ENCODE measurements at regions not wholly inside any gene's neighbourhood (a gene's known extent, or its start where the extent isn't known, plus 50 kb on each side); places are given as distances from the start of the nearest gene placed in this dataset.
"Not testable (repeated sequence)": the region's sequence is repeated elsewhere in the genome, so short reads cannot be mapped to it uniquely, and the experiment has no call there.

- no peaks in the 10 kb centered on the region for H3K9me3 ChIP-seq
- no peak for DNase-seq (ENCODE audit: low spot score)
- no peak overlapping the region for H3K27ac ChIP-seq
- no peaks in the 10 kb centered on the region for H3K4me1 ChIP-seq (replicated peaks)
- no peaks in the 10 kb centered on the region for H3K27me3 ChIP-seq (replicated peaks; ENCODE audit: insufficient read depth)
- TF ChIP-seq CTCF (IDR thresholded peaks at IDR 0.05) (no peak), POLR2A (IDR thresholded peaks at IDR 0.05) (no peak), POLR2AphosphoS5 (IDR thresholded peaks at IDR 0.05) (no peak)
- intact Hi-C loops (cut with DNase I), result no loop called here
- H3K36me3 ChIP-seq, result no peaks in the 10 kb centered on the region
- H3K4me3 ChIP-seq, result no peak overlapping the region
- 82% methylated on average over 20 of the region's 20 CpGs for WGBS
Measured at GRCh38 chr6:166848979-166849748, 107.2 kb downstream of the RNASET2 start.

DNA sequence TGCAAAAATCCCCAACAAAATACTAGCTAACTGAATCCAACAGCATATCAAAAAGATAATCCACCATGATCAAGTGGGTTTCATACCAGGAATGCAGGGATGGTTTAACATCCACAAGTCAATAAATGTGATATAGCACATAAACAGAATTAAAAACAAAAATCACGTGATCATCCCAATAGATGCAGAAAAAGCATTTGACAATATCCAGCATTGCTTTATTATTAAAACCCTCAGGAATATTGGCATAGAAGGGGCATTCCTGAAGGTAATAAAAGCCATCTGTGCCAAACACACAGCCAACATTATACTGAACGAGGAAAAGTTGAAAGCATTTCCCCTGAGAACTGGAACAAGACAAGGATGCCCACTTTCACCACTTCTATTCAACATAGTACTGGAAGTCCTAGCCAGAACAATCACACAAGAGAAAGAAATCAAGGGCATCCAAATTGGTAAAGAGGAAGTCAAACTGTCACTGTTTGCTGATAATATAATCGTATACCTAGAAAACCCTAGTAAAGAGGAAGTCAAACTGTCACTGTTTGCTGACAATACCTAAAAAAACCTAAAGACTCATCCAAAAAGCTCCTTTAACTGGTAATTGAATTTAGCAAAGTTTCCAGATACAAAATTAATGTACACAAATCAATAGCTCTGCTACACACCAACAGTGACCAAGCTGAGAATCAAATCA, 109.8 kb downstream of the RNASET2 start:
- H3K36me3 ChIP-seq; H3K4me3 ChIP-seq; H3K27me3 ChIP-seq (replicated peaks; ENCODE audit: insufficient read depth); DNase-seq (ENCODE audit: low spot score); intact Hi-C loops (cut with DNase I); H3K9me3 ChIP-seq; H3K27ac ChIP-seq; H3K4me1 ChIP-seq (replicated peaks): not testable (repeated sequence)
- 45% methylated on average over 3 of the region's 3 CpGs for WGBS

DNA sequence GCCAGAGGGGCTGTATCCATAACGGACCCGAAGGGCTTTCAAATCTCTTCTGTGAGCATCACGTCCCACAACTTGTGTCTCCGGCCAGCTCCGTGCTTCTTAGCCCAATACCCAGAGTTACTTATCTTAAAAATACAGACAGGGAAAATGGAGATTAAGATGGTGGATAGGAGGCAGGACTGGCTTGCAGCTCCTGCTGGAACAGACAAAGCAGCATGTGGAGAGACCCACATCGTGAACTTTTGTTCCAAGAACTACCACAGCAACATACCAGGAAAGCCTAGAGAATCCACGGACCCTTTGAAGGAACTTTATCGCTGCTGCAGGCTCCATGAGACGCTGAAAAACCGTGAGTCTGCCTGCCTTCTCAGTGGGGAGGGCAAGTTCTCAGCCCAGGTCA, 113.7 kb downstream of the RNASET2 start:
- 84% methylated on average over 10 of the region's 10 CpGs for WGBS
- H3K4me1 ChIP-seq (replicated peaks), result no peaks in the 10 kb centered on the region
- H3K27ac ChIP-seq, result no peak overlapping the region
- DNase-seq (ENCODE audit: low spot score), result no peak
- intact Hi-C loops (cut with DNase I), result no loop called here
- no peaks in the 10 kb centered on the region for H3K36me3 ChIP-seq
- no peaks in the 10 kb centered on the region for H3K27me3 ChIP-seq (replicated peaks; ENCODE audit: insufficient read depth)
- no peaks in the 10 kb centered on the region for H3K9me3 ChIP-seq
- H3K4me3 ChIP-seq, result no peak overlapping the region
- TF ChIP-seq POLR2AphosphoS5 (IDR thresholded peaks at IDR 0.05) (no peak), CTCF (IDR thresholded peaks at IDR 0.05) (no peak), POLR2A (IDR thresholded peaks at IDR 0.05) (no peak)

DNA sequence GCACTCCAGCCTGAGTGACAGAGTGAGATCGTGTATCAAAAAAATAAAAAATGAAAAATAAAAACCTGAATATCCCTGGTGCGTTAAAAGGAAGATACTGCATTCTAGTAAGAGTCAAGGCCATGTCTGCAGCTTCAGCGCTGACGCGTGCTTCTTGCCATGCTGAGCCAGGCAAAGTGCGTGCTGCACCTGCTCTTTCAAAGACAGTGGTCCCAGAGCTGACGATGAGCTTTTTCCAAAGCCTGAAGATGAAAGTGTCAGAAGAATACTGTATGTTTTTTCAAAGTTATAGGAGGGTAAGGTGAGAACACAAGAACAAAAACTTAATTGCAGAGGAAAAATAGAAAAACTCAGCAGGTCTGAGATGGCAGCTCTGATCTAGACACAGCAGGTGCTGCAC, 115.1 kb downstream of the RNASET2 start:
- Histone ChIP-seq H3K9me3 (no peaks in the 10 kb centered on the region), H3K27me3 (replicated peaks; ENCODE audit: insufficient read depth) (no peaks in the 10 kb centered on the region), H3K27ac (no peak overlapping the region), H3K4me1 (replicated peaks) (no peaks in the 10 kb centered on the region), H3K36me3 (no peaks in the 10 kb centered on the region), H3K4me3 (no peak overlapping the region)
- TF ChIP-seq POLR2AphosphoS5 (IDR thresholded peaks at IDR 0.05) (no peak), CTCF (IDR thresholded peaks at IDR 0.05) (no peak)
- intact Hi-C loops (cut with DNase I), result no loop called here
- WGBS, result 94% methylated on average over 7 of the region's 7 CpGs
- DNase-seq (ENCODE audit: low spot score), result no peak

GRCh38 chr6:166839569-166839968, 116.8 kb downstream of the RNASET2 start:
- Histone ChIP-seq H3K27ac (no peak overlapping the region), H3K4me3 (no peak overlapping the region), H3K36me3 (no peaks in the 10 kb centered on the region), H3K4me1 (replicated peaks) (no peaks in the 10 kb centered on the region), H3K27me3 (replicated peaks; ENCODE audit: insufficient read depth) (no peaks in the 10 kb centered on the region), H3K9me3 (no peaks in the 10 kb centered on the region)
- 79% methylated on average over 3 of the region's 3 CpGs for WGBS
- DNase-seq (ENCODE audit: low spot score), result no peak
- TF ChIP-seq POLR2A (IDR thresholded peaks at IDR 0.05) (no peak), CTCF (IDR thresholded peaks at IDR 0.05) (no peak), POLR2AphosphoS5 (IDR thresholded peaks at IDR 0.05) (no peak)
- intact Hi-C loops (cut with DNase I), result no loop called here
